ENCODE measurements at regions not wholly inside any gene's neighbourhood (a gene's known extent, or its start where the extent isn't known, plus 50 kb on each side); places are given as distances from the start of the nearest gene placed in this dataset.

DNA sequence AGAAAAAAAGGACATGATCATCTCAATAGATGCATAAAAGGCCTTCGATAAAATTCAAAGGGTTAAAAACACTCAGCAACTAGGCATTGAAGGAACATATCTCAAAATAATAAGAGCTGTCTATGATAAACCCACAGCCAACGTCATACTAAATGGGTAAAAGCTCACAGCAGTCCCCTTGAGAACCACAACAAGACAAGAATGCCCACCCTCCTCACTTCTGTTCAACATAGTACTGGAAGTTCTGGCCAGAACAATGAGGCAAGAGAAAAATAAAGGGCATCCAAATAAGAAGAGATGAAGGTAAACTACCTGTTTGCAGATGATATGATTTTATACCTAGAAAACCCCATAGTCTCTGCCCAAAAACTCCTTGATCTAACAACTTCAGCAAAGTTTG is 619.7 kb upstream of the LMCD1 start:
- ATAC-seq (ENCODE audit: low read depth) = no peak

More for the DNA sequence above, 619.7 kb upstream of the LMCD1 start:
- no peak overlapping the region for H3K23ac ChIP-seq (ENCODE audit: low read depth, low read length)
- TF ChIP-seq, protein P1, sequence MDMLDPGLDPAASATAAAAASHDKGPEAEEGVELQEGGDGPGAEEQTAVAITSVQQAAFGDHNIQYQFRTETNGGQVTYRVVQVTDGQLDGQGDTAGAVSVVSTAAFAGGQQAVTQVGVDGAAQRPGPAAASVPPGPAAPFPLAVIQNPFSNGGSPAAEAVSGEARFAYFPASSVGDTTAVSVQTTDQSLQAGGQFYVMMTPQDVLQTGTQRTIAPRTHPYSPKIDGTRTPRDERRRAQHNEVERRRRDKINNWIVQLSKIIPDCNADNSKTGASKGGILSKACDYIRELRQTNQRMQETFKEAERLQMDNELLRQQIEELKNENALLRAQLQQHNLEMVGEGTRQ (IDR thresholded peaks at IDR 0.05; ENCODE audit: low read depth, low read length) = no peak
- TF ChIP-seq MAFK (IDR thresholded peaks at IDR 0.05; ENCODE audit: low read depth, low read length) (no peak), MXI1 (IDR thresholded peaks at IDR 0.05; ENCODE audit: borderline replicate concordance, low read depth, low read length) (no peak), CEBPB (IDR thresholded peaks at IDR 0.05; ENCODE audit: low read depth, low read length) (no peak), NFE2L2 (IDR thresholded peaks at IDR 0.05; ENCODE audit: low read depth, low read length) (no peak), POLR2A (IDR thresholded peaks at IDR 0.05; ENCODE audit: low read depth, low read length) (no peak)
- no peak overlapping the region for H3K18ac ChIP-seq (ENCODE audit: low read depth, low read length)
- H3K9ac ChIP-seq (ENCODE audit: low read depth, low read length) = no peak overlapping the region
- ChIA-PET POLR2A (ENCODE audit: unreplicated experiment) (no interaction called here), CTCF (no interaction called here)
- no peaks in the 10 kb centered on the region for H3K36me3 ChIP-seq (ENCODE audit: control insufficient read depth, insufficient read depth, low read length)
- H3K4ac ChIP-seq (ENCODE audit: low read depth, low read length) = no peak overlapping the region
- BruUV-seq (replicated peaks) = no TSS peak
- no peak overlapping the region for H2AK9ac ChIP-seq (replicated peaks; ENCODE audit: low read depth, low read length, poor library complexity)
- dilution Hi-C loops (cut with HindIII; ENCODE audit: low sequenced_read_pairs, unreplicated experiment) (no loop called here), in situ Hi-C loops (cut with MboI; ENCODE audit: low sequenced_read_pairs) (no loop called here), intact Hi-C loops (cut with micrococcal nuclease) (no loop called here)
- WGBS, 2 experiments (ENCODE audit: extremely low coverage in 2 of 2, insufficient read length in 1 of 2) = no CpG with 5 or more reads among the region's 2 CpGs
- H3K79me1 ChIP-seq (ENCODE audit: low read depth in 1 of 2, low read length in 2 of 2) = no peaks in the 10 kb centered on the region
- no peak overlapping the region for H4K5ac ChIP-seq (ENCODE audit: low read depth, low read length)
- no peak overlapping the region for H2BK5ac ChIP-seq (ENCODE audit: low read depth, low read length, poor library complexity, severe bottlenecking)
- H4K8ac ChIP-seq (ENCODE audit: low read depth in 2 of 2, low read length in 2 of 2) = no peak overlapping the region
- H4K91ac ChIP-seq (ENCODE audit: insufficient read depth, low read depth, low read length) = no peak overlapping the region
- no peak overlapping the region for H3K56ac ChIP-seq (ENCODE audit: extremely low read depth, insufficient read depth, low read length)
- no peak overlapping the region for H3K14ac ChIP-seq (replicated peaks; ENCODE audit: low read depth, low read length)
- H2BK20ac ChIP-seq (ENCODE audit: low read depth, low read length) = no peak overlapping the region
- no peak overlapping the region for H2BK120ac ChIP-seq (ENCODE audit: low read depth, low read length)
- no peak overlapping the region for H3K27ac ChIP-seq (ENCODE audit: insufficient read depth, low read length)
- H3K9me3 ChIP-seq (ENCODE audit: control insufficient read depth, insufficient read depth, low read length) = peaks cover 11% of the 10 kb centered on the region
- no peaks in the 10 kb centered on the region for H3K27me3 ChIP-seq (ENCODE audit: control insufficient read depth, insufficient read depth, low read length)
- no peaks in the 10 kb centered on the region for H4K20me1 ChIP-seq (ENCODE audit: insufficient read depth, low read length)
- no peak overlapping the region for H3K4me2 ChIP-seq (ENCODE audit: low read depth, low read length)
- H2AK5ac ChIP-seq (ENCODE audit: low read depth, low read length) = no peak overlapping the region
- H2AFZ ChIP-seq (replicated peaks; ENCODE audit: low read length, poor library complexity) = no peak overlapping the region
- H3K4me1 ChIP-seq (ENCODE audit: control insufficient read depth, insufficient read depth, low read length) = no peaks in the 10 kb centered on the region
- H2BK15ac ChIP-seq (ENCODE audit: low read depth, low read length) = no peak overlapping the region
- H3K9me1 ChIP-seq (ENCODE audit: insufficient read depth, low read length) = no peaks in the 10 kb centered on the region
- no peak overlapping the region for H3K4me3 ChIP-seq (ENCODE audit: insufficient read depth, low read depth, low read length)
- DNase-seq = no peak

All from IMR-90 (cell line).